ENCODE measurements at regions not wholly inside any gene's neighbourhood (a gene's known extent, or its start where the extent isn't known, plus 50 kb on each side); places are given as distances from the start of the nearest gene placed in this dataset.

DNA sequence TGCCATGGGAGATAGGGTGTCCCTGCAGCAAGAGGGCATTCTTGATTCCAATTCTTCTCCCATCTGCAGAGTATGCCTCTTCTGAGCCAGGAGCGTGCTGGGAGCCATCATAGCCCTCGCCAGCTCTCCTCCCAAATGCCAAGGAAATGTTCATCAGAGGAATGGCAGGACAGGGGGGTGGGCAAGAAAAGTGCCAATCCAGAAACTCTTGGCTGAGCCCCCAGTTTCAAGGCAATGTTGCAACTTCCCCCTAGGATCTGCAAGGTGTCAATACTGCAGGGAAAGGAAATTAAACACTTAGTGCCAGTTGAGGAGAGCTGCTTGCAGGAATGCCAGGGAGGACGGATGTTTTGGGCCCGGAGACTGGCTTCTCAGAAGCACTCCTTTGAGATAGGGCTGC lies 94.8 kb upstream of the PRDM11 start:
- no peaks in the 10 kb centered on the region for H3K9me3 ChIP-seq
- no peak overlapping the region for H3K27ac ChIP-seq
- H3K4me1 ChIP-seq = peaks cover 22 to 37% of the 10 kb centered on the region in 2 donors
- no peaks in the 10 kb centered on the region for H3K36me3 ChIP-seq
- no peak for DNase-seq
- in situ Hi-C loops (cut with MboI; ENCODE audit: low sequenced_read_pairs in 4 of 4) (no loop called here), intact Hi-C loops (cut with DNase I; ENCODE audit: low total_unique reads) (no loop called here)
- TF ChIP-seq, protein P1, sequence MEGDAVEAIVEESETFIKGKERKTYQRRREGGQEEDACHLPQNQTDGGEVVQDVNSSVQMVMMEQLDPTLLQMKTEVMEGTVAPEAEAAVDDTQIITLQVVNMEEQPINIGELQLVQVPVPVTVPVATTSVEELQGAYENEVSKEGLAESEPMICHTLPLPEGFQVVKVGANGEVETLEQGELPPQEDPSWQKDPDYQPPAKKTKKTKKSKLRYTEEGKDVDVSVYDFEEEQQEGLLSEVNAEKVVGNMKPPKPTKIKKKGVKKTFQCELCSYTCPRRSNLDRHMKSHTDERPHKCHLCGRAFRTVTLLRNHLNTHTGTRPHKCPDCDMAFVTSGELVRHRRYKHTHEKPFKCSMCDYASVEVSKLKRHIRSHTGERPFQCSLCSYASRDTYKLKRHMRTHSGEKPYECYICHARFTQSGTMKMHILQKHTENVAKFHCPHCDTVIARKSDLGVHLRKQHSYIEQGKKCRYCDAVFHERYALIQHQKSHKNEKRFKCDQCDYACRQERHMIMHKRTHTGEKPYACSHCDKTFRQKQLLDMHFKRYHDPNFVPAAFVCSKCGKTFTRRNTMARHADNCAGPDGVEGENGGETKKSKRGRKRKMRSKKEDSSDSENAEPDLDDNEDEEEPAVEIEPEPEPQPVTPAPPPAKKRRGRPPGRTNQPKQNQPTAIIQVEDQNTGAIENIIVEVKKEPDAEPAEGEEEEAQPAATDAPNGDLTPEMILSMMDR (IDR thresholded peaks at IDR 0.05 in 4 of 5, conservative IDR thresholded peaks at IDR 0.05 in 1 of 5) = no peak
- no peak for TF ChIP-seq POLR2A (IDR thresholded peaks at IDR 0.05)
- no peak overlapping the region for H3K4me3 ChIP-seq
- no peaks in the 10 kb centered on the region for H3K27me3 ChIP-seq
- ATAC-seq = no peak

DNA sequence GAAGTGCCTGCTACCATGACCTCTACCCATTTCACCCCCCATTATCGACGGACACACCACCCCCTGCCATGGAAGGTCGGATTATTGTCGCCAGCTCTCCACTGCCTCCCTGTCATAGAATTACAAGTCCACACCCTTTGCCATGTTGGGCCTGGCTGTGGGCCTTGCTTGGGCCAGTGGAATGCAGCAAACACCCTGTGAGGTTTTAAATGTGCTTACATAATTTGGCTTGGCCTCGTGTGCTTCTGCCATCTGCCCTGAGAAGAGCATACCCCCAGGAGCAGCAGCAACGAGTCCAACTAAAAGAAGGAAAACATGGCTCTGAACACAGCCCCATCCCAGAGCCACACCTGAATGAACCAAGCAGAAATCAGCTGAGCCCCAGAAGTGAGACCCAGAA lies 94.1 kb upstream of the PRDM11 start:
- no peaks in the 10 kb centered on the region for H3K36me3 ChIP-seq
- in situ Hi-C loops (cut with MboI; ENCODE audit: low sequenced_read_pairs in 4 of 4) (no loop called here), intact Hi-C loops (cut with DNase I; ENCODE audit: low total_unique reads) (no loop called here)
- H3K9me3 ChIP-seq = no peaks in the 10 kb centered on the region
- DNase-seq = no peak
- TF ChIP-seq, protein P1 (IDR thresholded peaks at IDR 0.05 in 4 of 5, conservative IDR thresholded peaks at IDR 0.05 in 1 of 5) = no peak
- TF ChIP-seq POLR2A (IDR thresholded peaks at IDR 0.05) = no peak
- H3K27ac ChIP-seq = no peak overlapping the region
- ATAC-seq = no peak
- H3K27me3 ChIP-seq = no peaks in the 10 kb centered on the region
- H3K4me1 ChIP-seq = peaks cover 22 to 35% of the 10 kb centered on the region in 2 donors
- no peak overlapping the region for H3K4me3 ChIP-seq

DNA sequence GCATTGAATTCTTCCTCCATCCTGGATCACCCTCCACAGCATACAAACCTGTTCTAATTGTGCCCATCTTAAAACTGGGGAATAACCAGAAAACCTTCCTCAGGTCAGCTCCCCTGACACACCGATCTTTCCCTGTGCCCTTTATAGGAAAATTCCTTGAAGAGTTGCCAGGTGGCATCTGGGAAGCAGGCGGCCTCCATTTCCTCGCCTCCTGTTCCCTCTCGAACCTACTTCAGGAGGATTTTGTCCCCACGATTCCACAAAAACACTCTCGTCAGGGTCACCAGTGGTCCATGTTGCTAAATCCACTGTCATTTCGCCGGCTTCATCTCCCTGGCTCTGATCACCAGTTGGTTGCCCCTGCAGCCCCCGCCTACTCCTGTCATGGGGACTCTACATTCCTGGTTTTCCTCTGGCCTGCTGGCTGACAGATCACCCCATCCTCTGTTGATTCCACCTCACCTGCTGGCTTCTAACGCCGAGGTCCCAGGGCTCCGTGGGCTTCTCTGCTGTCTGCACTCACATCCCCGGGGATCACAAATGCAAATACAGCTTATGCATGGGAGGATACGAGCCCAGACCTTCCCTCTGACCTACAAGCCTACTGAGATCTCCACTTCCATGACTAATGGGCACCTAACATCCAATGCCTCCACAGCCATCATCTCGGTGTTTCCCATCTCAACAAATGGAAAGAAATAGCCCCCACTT lies 92.5 kb upstream of the PRDM11 start:
- DNase-seq (no peak), ATAC-seq (no peak)
- H3K36me3 ChIP-seq = no peaks in the 10 kb centered on the region
- TF ChIP-seq, protein P1 (IDR thresholded peaks at IDR 0.05 in 4 of 5, conservative IDR thresholded peaks at IDR 0.05 in 1 of 5) = no peak
- no peak for TF ChIP-seq POLR2A (IDR thresholded peaks at IDR 0.05)
- no peaks in the 10 kb centered on the region for H3K27me3 ChIP-seq
- H3K4me3 ChIP-seq = no peak overlapping the region
- H3K4me1 ChIP-seq = peaks cover 22 to 23% of the 10 kb centered on the region in 2 donors
- in situ Hi-C loops (cut with MboI; ENCODE audit: low sequenced_read_pairs in 4 of 4) (no loop called here), intact Hi-C loops (cut with DNase I; ENCODE audit: low total_unique reads) (no loop called here)
- no peak overlapping the region for H3K27ac ChIP-seq
- H3K9me3 ChIP-seq = no peaks in the 10 kb centered on the region

DNA sequence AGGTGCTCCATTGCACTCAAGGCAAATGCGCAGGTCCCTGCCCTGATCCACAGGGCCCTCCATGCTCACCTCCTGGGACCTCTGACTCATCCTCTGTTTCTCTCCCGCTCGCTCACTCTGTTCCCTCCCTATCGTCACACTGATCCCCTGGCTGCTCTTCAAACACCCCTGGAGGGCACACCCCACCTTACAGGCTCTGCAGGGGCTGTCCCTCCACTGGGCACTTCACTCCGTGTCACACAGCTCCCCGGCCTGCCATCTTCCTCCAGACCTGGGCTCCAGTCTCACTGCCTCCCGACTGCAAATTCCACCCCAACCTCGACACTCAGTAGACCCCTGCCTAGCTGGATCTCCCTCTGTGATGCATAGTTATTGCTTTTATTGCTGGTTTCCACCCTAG lies 91.5 kb upstream of the PRDM11 start:
- in situ Hi-C loops (cut with MboI; ENCODE audit: low sequenced_read_pairs in 4 of 4) = no loop called here
- Histone ChIP-seq H3K27me3 (no peaks in the 10 kb centered on the region), H3K27ac (no peak overlapping the region), H3K4me3 (no peak overlapping the region), H3K4me1 (peaks cover 12 to 18% of the 10 kb centered on the region in 2 donors), H3K36me3 (no peaks in the 10 kb centered on the region), H3K9me3 (no peaks in the 10 kb centered on the region)
- ATAC-seq (no peak), DNase-seq (no peak)
- intact Hi-C loops (cut with DNase I; ENCODE audit: low total_unique reads) = no loop called here
- no peak for TF ChIP-seq POLR2A (IDR thresholded peaks at IDR 0.05)
- TF ChIP-seq, protein P1 (IDR thresholded peaks at IDR 0.05 in 4 of 5, conservative IDR thresholded peaks at IDR 0.05 in 1 of 5) = no peak

DNA sequence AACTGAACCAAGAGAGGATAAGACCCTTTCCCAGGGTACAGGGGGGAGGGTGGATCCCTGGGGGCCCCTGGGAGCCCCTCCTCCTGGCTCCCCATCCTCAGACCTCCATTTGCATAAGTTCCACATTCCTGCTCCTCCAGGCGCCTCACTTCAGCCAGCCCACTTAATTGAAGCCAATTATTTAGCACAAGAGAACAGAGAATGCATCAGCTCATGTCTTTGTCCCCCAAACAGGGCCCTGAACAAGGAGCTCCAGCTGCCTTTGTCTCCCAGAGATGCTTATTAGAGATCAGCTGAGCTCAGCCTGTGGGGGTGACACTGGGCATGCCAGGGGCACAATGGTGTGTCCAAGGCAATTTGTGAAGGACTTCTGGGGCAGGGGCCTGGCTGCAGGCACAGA lies 89.9 kb upstream of the PRDM11 start:
- in situ Hi-C loops (cut with MboI; ENCODE audit: low sequenced_read_pairs in 4 of 4) = no loop called here
- DNase-seq (no peak), ATAC-seq (no peak)
- Histone ChIP-seq H3K36me3 (no peaks in the 10 kb centered on the region), H3K4me3 (no peak overlapping the region), H3K9me3 (no peaks in the 10 kb centered on the region), H3K4me1 (peaks cover 12 to 18% of the 10 kb centered on the region in 2 donors), H3K27ac (no peak overlapping the region), H3K27me3 (no peaks in the 10 kb centered on the region)
- no peak for TF ChIP-seq POLR2A (IDR thresholded peaks at IDR 0.05)
- TF ChIP-seq, protein P1 (IDR thresholded peaks at IDR 0.05 in 4 of 5, conservative IDR thresholded peaks at IDR 0.05 in 1 of 5) = no peak
- intact Hi-C loops (cut with DNase I; ENCODE audit: low total_unique reads) = no loop called here
